ENCODE measurements at regions not wholly inside any gene's neighbourhood (a gene's known extent, or its start where the extent isn't known, plus 50 kb on each side); places are given as distances from the start of the nearest gene placed in this dataset.

GRCh38 chr4:111695677-111696076 lies 449.6 kb upstream of the FAM241A start:
- Histone ChIP-seq H3K27me3 (ENCODE audit: control insufficient read depth, insufficient read depth, low read length) (no peaks in the 10 kb centered on the region), H3K4me3 (ENCODE audit: low read length) (no peak overlapping the region), H3K27ac (ENCODE audit: low read length) (no peak overlapping the region), H3K9me3 (ENCODE audit: control insufficient read depth, insufficient read depth, low read length) (no peaks in the 10 kb centered on the region), H3K4me1 (ENCODE audit: control insufficient read depth, insufficient read depth, low read length) (no peaks in the 10 kb centered on the region), H3K36me3 (ENCODE audit: control insufficient read depth, insufficient read depth, low read length) (no peaks in the 10 kb centered on the region)
- DNase-seq (ENCODE audit: low read depth, low spot score): no peak
- WGBS (ENCODE audit: insufficient coverage, insufficient read length): no CpG with 5 or more reads among the region's 2 CpGs

- DNase-seq (ENCODE audit: low read depth, low spot score): no peak
- Histone ChIP-seq H3K36me3 (ENCODE audit: control insufficient read depth, insufficient read depth, low read length) (no peaks in the 10 kb centered on the region), H3K9me3 (ENCODE audit: control insufficient read depth, insufficient read depth, low read length) (no peaks in the 10 kb centered on the region), H3K4me1 (ENCODE audit: control insufficient read depth, insufficient read depth, low read length) (no peaks in the 10 kb centered on the region), H3K4me3 (ENCODE audit: low read length) (no peak overlapping the region), H3K27me3 (ENCODE audit: control insufficient read depth, insufficient read depth, low read length) (no peaks in the 10 kb centered on the region), H3K27ac (ENCODE audit: low read length) (no peak overlapping the region)
- no CpG with 5 or more reads among the region's 2 CpGs for WGBS (ENCODE audit: insufficient coverage, insufficient read length)
Observed at GRCh38 chr4:111696505-111696904, 448.7 kb upstream of the FAM241A start.

DNA sequence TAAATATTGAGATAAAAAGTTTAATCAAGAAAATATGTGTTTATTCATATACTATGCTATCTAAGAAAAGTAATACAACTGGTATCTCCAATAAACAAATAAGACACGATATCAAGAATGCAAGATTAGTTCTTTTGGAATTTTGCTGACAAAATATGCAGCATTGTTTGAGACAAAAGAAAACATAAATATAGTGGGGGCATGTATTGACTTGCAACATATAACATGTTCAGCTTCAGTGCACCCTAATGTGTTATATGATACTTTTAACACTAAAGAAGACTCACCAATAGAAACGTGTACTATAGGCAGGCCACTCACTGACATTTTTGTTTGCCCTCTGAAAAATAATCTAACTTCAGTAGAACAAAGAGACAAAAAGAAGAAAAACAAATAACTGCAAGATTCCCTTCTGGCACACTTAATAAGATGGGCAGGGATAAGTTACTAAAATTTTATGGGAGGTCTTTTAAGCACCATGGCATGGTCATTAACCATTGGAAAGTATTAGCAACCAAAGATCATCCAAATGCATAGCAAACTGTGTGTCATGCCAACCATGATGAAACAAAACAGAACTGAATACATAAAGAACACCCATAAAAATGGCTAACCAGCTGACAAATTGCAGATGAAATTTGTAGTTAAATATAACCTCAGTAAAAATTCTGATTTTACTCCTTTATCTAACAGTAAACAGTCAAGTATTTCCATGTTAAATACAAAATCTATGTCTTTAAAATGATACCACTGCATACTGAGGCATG lies 447.9 kb upstream of the FAM241A start:
- no peaks in the 10 kb centered on the region for H3K4me1 ChIP-seq (ENCODE audit: control insufficient read depth, insufficient read depth, low read length)
- no CpG with 5 or more reads among the region's 2 CpGs for WGBS (ENCODE audit: insufficient coverage, insufficient read length)
- H3K27ac ChIP-seq (ENCODE audit: low read length): no peak overlapping the region
- DNase-seq (ENCODE audit: low read depth, low spot score): no peak
- no peaks in the 10 kb centered on the region for H3K27me3 ChIP-seq (ENCODE audit: control insufficient read depth, insufficient read depth, low read length)
- no peak overlapping the region for H3K4me3 ChIP-seq (ENCODE audit: low read length)
- H3K36me3 ChIP-seq (ENCODE audit: control insufficient read depth, insufficient read depth, low read length): no peaks in the 10 kb centered on the region
- H3K9me3 ChIP-seq (ENCODE audit: control insufficient read depth, insufficient read depth, low read length): no peaks in the 10 kb centered on the region

GRCh38 chr4:111698361-111698760 lies 446.9 kb upstream of the FAM241A start:
- H3K36me3 ChIP-seq (ENCODE audit: control insufficient read depth, insufficient read depth, low read length): no peaks in the 10 kb centered on the region
- H3K9me3 ChIP-seq (ENCODE audit: control insufficient read depth, insufficient read depth, low read length): no peaks in the 10 kb centered on the region
- H3K4me1 ChIP-seq (ENCODE audit: control insufficient read depth, insufficient read depth, low read length): no peaks in the 10 kb centered on the region
- no peak overlapping the region for H3K27ac ChIP-seq (ENCODE audit: low read length)
- no peak for DNase-seq (ENCODE audit: low read depth, low spot score)
- H3K4me3 ChIP-seq (ENCODE audit: low read length): no peak overlapping the region
- no peaks in the 10 kb centered on the region for H3K27me3 ChIP-seq (ENCODE audit: control insufficient read depth, insufficient read depth, low read length)

DNA sequence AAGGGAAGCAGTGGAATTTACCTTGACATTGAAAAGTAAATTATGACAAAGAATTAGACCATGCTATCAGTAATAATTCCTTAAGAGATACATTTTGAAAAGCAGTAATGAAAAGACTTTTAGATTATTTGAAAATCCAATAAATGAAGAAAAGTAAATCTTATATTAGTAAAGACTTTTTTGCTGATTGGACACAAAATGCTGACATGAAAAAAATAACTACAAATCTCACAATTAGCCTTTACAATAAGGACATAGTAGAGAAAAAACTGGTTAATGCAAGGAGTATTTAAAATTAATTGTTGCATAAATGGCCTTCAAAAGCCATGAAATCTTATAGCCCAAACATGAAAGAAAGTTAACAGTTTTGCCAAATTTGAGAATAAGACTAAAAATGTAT lies 446.1 kb upstream of the FAM241A start:
- DNase-seq (ENCODE audit: low read depth, low spot score): no peak

GRCh38 chr4:111701102-111701501 lies 444.2 kb upstream of the FAM241A start:
- Histone ChIP-seq H3K27me3 (ENCODE audit: control insufficient read depth, insufficient read depth, low read length) (no peaks in the 10 kb centered on the region), H3K27ac (ENCODE audit: low read length) (no peak overlapping the region), H3K36me3 (ENCODE audit: control insufficient read depth, insufficient read depth, low read length) (no peaks in the 10 kb centered on the region), H3K4me3 (ENCODE audit: low read length) (no peak overlapping the region), H3K4me1 (ENCODE audit: control insufficient read depth, insufficient read depth, low read length) (no peaks in the 10 kb centered on the region), H3K9me3 (ENCODE audit: control insufficient read depth, insufficient read depth, low read length) (no peaks in the 10 kb centered on the region)
- WGBS (ENCODE audit: insufficient coverage, insufficient read length): no CpG with 5 or more reads among the region's 3 CpGs
- no peak for DNase-seq (ENCODE audit: low read depth, low spot score)

More for the DNA sequence above, 446.1 kb upstream of the FAM241A start:
- Histone ChIP-seq H3K9me3 (ENCODE audit: control insufficient read depth, insufficient read depth, low read length) (no peaks in the 10 kb centered on the region), H3K27me3 (ENCODE audit: control insufficient read depth, insufficient read depth, low read length) (no peaks in the 10 kb centered on the region), H3K27ac (ENCODE audit: low read length) (no peak overlapping the region), H3K36me3 (ENCODE audit: control insufficient read depth, insufficient read depth, low read length) (no peaks in the 10 kb centered on the region), H3K4me1 (ENCODE audit: control insufficient read depth, insufficient read depth, low read length) (no peaks in the 10 kb centered on the region), H3K4me3 (ENCODE audit: low read length) (no peak overlapping the region)

- no peak for DNase-seq (ENCODE audit: low read depth, low spot score)
- Histone ChIP-seq H3K27me3 (ENCODE audit: control insufficient read depth, insufficient read depth, low read length) (no peaks in the 10 kb centered on the region), H3K4me3 (ENCODE audit: low read length) (no peak overlapping the region), H3K27ac (ENCODE audit: low read length) (no peak overlapping the region), H3K36me3 (ENCODE audit: control insufficient read depth, insufficient read depth, low read length) (no peaks in the 10 kb centered on the region), H3K4me1 (ENCODE audit: control insufficient read depth, insufficient read depth, low read length) (no peaks in the 10 kb centered on the region), H3K9me3 (ENCODE audit: control insufficient read depth, insufficient read depth, low read length) (no peaks in the 10 kb centered on the region)
Observed at GRCh38 chr4:111707491-111707890, 437.8 kb upstream of the FAM241A start.

- no peak for DNase-seq (ENCODE audit: low read depth, low spot score)
- H3K4me1 ChIP-seq (ENCODE audit: control insufficient read depth, insufficient read depth, low read length): no peaks in the 10 kb centered on the region
- H3K36me3 ChIP-seq (ENCODE audit: control insufficient read depth, insufficient read depth, low read length): no peaks in the 10 kb centered on the region
- no peaks in the 10 kb centered on the region for H3K27me3 ChIP-seq (ENCODE audit: control insufficient read depth, insufficient read depth, low read length)
- WGBS (ENCODE audit: insufficient coverage, insufficient read length): no CpG with 5 or more reads among the region's 3 CpGs
- no peak overlapping the region for H3K27ac ChIP-seq (ENCODE audit: low read length)
- no peak overlapping the region for H3K4me3 ChIP-seq (ENCODE audit: low read length)
- no peaks in the 10 kb centered on the region for H3K9me3 ChIP-seq (ENCODE audit: control insufficient read depth, insufficient read depth, low read length)
Observed at GRCh38 chr4:111712093-111712677, 433.1 kb upstream of the FAM241A start.

GRCh38 chr4:111713276-111713675 lies 432.0 kb upstream of the FAM241A start:
- H3K9me3 ChIP-seq (ENCODE audit: control insufficient read depth, insufficient read depth, low read length): no peaks in the 10 kb centered on the region
- no peak overlapping the region for H3K4me3 ChIP-seq (ENCODE audit: low read length)
- H3K4me1 ChIP-seq (ENCODE audit: control insufficient read depth, insufficient read depth, low read length): no peaks in the 10 kb centered on the region
- no peak for DNase-seq (ENCODE audit: low read depth, low spot score)
- WGBS (ENCODE audit: insufficient coverage, insufficient read length): no CpG with 5 or more reads among the region's 3 CpGs
- H3K27me3 ChIP-seq (ENCODE audit: control insufficient read depth, insufficient read depth, low read length): no peaks in the 10 kb centered on the region
- H3K36me3 ChIP-seq (ENCODE audit: control insufficient read depth, insufficient read depth, low read length): no peaks in the 10 kb centered on the region
- H3K27ac ChIP-seq (ENCODE audit: low read length): no peak overlapping the region

- no peak overlapping the region for H3K27ac ChIP-seq (ENCODE audit: low read length)
- no peak for DNase-seq (ENCODE audit: low read depth, low spot score)
- no peaks in the 10 kb centered on the region for H3K9me3 ChIP-seq (ENCODE audit: control insufficient read depth, insufficient read depth, low read length)
- no peaks in the 10 kb centered on the region for H3K4me1 ChIP-seq (ENCODE audit: control insufficient read depth, insufficient read depth, low read length)
- no peaks in the 10 kb centered on the region for H3K27me3 ChIP-seq (ENCODE audit: control insufficient read depth, insufficient read depth, low read length)
- WGBS (ENCODE audit: insufficient coverage, insufficient read length): no CpG with 5 or more reads among the region's 1 CpG
- no peaks in the 10 kb centered on the region for H3K36me3 ChIP-seq (ENCODE audit: control insufficient read depth, insufficient read depth, low read length)
- no peak overlapping the region for H3K4me3 ChIP-seq (ENCODE audit: low read length)
Observed at GRCh38 chr4:111717921-111718320, 427.3 kb upstream of the FAM241A start.

All from iPS DF 6.9 (cell line).